GM10266 (cell line): ENCODE measurements at regions not wholly inside any gene's neighbourhood (a gene's known extent, or its start where the extent isn't known, plus 50 kb on each side); places are given as distances from the start of the nearest gene placed in this dataset.

ENCODE experiments used
- DNase-seq: peaks from one replicate; pipeline ENCODE4 v3.0.0; 2012; ENCODE audit errors: extremely low spot score
- TF ChIP-seq, protein P1 (sequence below): IDR thresholded peaks from 2 replicates; pipeline ENCODE4 v1.5.1; 2012; ENCODE audit warnings: mild to moderate bottlenecking, low read depth; ENCODE audit not compliant: control insufficient read depth, insufficient read depth; ENCODE audit errors: missing control alignments

DNA sequence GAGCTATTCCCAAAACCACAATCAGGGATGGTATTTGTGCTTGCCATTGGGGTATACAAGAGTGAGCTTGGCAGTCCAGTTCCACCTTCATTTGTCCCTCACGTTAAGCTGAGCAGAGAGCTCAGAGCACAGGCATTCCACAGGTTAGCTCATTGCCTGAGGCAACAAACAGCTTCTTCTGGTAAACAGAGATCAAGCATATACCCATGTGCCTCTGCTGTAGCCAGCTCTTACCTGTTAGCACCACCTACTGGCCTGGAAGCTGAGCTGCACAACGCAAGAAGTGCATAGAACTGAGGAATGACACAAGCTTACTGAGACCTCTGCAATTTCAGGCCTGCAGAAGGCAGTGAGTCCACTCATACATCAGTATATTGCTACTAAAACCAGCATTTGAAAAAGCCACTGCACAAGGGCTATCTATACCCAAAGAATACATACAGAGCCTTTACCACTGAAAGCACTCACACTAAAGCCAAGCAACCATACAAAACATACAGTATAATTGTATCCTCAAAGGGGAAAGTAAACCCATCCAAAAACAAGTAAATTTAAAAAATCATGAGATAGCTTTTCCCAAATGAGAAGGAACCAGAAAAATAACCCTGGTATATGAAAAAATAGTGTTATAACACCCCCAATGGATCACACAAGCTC is 258.3 kb upstream of the GABRA2 start:
- peak; percentile 28 for DNase-seq
- TF ChIP-seq, protein P1, sequence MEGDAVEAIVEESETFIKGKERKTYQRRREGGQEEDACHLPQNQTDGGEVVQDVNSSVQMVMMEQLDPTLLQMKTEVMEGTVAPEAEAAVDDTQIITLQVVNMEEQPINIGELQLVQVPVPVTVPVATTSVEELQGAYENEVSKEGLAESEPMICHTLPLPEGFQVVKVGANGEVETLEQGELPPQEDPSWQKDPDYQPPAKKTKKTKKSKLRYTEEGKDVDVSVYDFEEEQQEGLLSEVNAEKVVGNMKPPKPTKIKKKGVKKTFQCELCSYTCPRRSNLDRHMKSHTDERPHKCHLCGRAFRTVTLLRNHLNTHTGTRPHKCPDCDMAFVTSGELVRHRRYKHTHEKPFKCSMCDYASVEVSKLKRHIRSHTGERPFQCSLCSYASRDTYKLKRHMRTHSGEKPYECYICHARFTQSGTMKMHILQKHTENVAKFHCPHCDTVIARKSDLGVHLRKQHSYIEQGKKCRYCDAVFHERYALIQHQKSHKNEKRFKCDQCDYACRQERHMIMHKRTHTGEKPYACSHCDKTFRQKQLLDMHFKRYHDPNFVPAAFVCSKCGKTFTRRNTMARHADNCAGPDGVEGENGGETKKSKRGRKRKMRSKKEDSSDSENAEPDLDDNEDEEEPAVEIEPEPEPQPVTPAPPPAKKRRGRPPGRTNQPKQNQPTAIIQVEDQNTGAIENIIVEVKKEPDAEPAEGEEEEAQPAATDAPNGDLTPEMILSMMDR, result peak; percentile 76

DNA sequence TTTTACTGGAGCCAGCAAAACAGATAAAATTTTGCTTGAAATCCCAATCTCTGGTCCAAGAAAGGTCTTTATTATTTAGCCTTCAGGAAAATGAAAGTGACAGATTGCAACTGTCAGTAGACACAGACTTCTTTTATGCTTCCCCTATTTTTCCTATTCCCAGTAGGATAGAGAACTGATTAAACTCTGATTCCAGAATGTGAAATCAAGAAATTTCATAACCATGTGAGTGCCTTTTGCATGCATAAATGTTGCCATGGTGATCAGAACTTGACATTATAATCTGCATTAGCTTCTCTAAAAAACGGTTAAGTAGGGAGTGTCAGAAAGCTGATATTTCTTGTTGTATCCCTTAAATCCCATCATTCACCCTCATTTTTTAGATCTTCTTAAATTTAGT is 255.2 kb upstream of the GABRA2 start:
- no peak for DNase-seq
- TF ChIP-seq, protein P1, result no peak
